GM06990 (cell line): ENCODE measurements at regions not wholly inside any gene's neighbourhood (a gene's known extent, or its start where the extent isn't known, plus 50 kb on each side); places are given as distances from the start of the nearest gene placed in this dataset.

Source experiments
- DNase-seq: peaks from one replicate; pipeline ENCODE4 v3.0.0-alpha.2; 2011; ENCODE audit not compliant: insufficient read length; ENCODE audit errors: extremely low read depth
- H3K27me3 ChIP-seq: replicated peaks from 2 replicates; pipeline ENCODE4 v1.6.0; 2011; ENCODE audit warnings: low read length; ENCODE audit not compliant: control insufficient read depth, insufficient read depth
- H3K36me3 ChIP-seq: 2 replicates; pipeline ENCODE4 v1.5.1; 2011; ENCODE audit warnings: low read length; ENCODE audit not compliant: control insufficient read depth, insufficient read depth
- H3K4me3 ChIP-seq: replicated peaks from 2 replicates; pipeline ENCODE4 v1.5.1; 2011; ENCODE audit warnings: low read depth, mild to moderate bottlenecking, control low read depth, low read length
- CTCF ChIP-seq: IDR thresholded peaks from 2 replicates; pipeline ENCODE4 v1.5.1; 2011; ENCODE audit warnings: low read length, control low read depth, mild to moderate bottlenecking, inconsistent platforms; ENCODE audit not compliant: insufficient read depth, poor library complexity, severe bottlenecking

DNA sequence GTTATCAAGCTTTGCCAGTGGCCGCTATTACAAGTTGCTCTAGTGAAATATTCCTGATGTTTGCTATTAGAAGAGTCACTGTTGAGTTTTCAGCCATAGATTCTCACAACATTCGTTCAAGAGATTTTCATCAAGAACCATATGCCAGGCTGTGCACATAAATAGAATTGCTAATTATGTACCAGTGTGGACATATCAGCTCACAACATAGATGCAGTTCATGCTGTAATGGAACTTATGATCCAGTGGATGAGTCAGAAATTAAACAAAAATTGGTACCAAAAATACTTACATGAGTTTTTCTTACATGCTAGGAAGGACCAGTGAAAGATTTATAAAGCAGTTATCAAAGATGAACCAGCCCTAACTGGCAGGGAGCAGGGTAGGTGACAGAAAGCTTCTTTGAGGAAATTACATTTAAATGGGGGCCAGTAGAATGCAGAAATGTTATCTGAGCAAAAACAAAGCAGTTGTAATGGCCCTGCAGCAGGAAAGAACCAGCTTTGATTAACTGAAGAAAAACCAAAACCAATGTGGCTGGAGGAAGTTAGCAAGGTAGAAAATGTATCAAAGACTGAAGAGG is 404.2 kb downstream of the DNAH5 start:
- H3K27me3 ChIP-seq: no peaks in the 10 kb centered on the region
- no peak for DNase-seq
- H3K4me3 ChIP-seq: no peak overlapping the region
- no peaks in the 10 kb centered on the region for H3K36me3 ChIP-seq
- TF ChIP-seq CTCF: no peak

DNA sequence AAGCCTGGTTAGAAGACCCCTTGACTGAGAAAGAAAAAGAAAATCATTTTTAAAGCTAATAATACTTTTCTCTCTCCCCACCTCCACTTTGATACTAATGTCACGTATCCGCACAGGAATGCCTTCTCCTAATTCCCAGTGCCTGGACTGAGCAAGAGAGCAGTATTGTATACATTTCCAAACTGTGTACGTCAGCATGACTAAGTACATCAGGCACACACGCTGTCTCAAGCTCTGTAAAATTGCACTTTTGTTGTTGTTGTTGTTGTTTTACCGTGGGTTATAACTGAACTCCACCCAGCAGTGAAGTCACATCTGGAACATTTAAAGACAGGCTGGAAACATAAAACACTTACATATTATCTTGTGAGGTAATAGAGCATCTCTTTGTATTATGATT is 407.6 kb downstream of the DNAH5 start:
- no peak for DNase-seq
- no peaks in the 10 kb centered on the region for H3K36me3 ChIP-seq
- H3K4me3 ChIP-seq: no peak overlapping the region
- H3K27me3 ChIP-seq: no peaks in the 10 kb centered on the region
- TF ChIP-seq CTCF: no peak

DNA sequence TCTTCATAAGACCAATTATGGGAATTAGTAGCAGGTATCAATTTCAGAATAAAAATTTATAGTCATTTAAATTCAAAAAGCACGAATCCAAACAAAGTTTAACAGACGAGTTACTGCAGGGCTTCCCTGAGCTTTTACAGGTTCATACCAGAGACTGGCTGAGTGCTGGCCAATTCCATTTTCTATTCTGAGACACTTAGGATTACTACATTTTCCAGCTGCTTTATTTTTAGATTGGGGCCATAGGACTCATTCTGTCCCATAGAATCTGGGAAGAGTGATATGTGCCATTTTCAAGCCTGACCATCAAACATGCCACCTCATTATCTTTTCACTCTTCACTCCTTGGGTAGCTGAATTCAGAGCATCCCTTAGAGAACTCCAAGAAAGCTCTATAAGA is 410.7 kb downstream of the DNAH5 start:
- H3K36me3 ChIP-seq: no peaks in the 10 kb centered on the region
- TF ChIP-seq CTCF: no peak
- H3K4me3 ChIP-seq: no peak overlapping the region
- no peak for DNase-seq
- H3K27me3 ChIP-seq: no peaks in the 10 kb centered on the region

- H3K27me3 ChIP-seq: no peaks in the 10 kb centered on the region
- H3K36me3 ChIP-seq: no peaks in the 10 kb centered on the region
- no peak overlapping the region for H3K4me3 ChIP-seq
- no peak for TF ChIP-seq CTCF
- DNase-seq: no peak
Observed at GRCh38 chr5:13529300-13529699, 415.2 kb downstream of the DNAH5 start.

- Histone ChIP-seq H3K27me3 (no peaks in the 10 kb centered on the region), H3K36me3 (no peaks in the 10 kb centered on the region), H3K4me3 (no peak overlapping the region)
- no peak for TF ChIP-seq CTCF
- DNase-seq: no peak
Observed at GRCh38 chr5:13524936-13525335, 419.6 kb downstream of the DNAH5 start.

GRCh38 chr5:13519131-13519530 is 425.4 kb downstream of the DNAH5 start:
- no peaks in the 10 kb centered on the region for H3K27me3 ChIP-seq
- TF ChIP-seq CTCF: no peak
- H3K36me3 ChIP-seq: no peaks in the 10 kb centered on the region
- H3K4me3 ChIP-seq: no peak overlapping the region
- DNase-seq: no peak
